ENCODE measurements at regions not wholly inside any gene's neighbourhood (a gene's known extent, or its start where the extent isn't known, plus 50 kb on each side); places are given as distances from the start of the nearest gene placed in this dataset.

DNA sequence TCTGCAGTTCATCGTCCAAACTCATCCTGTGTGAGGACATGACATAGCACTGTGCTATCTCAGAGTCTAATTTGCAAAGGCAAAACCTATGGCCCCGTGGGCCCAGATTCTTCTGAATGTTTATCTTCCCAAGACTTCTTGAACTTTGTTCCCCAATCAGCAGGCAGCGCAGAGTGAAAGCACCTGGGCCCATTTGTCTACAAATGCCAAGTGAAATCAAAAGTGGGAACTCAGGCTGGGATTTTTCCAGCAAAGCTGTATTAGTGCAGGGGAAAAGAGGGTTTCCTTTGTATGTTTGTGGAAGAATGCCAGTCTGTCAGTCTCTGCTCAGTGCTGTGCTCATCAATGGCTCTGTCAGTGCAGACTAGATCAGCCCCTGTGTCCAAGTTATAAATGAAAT is 55.8 kb downstream of the FOXD1 start:
- Histone ChIP-seq H3K4me1 (ENCODE audit: control insufficient read depth, insufficient read depth, low read length) (peaks cover 6% of the 10 kb centered on the region), H3K4me2 (ENCODE audit: control insufficient read depth, insufficient read depth) (no peak overlapping the region), H4K20me1 (ENCODE audit: control insufficient read depth, insufficient read depth) (no peaks in the 10 kb centered on the region), H3K9me3 (replicated peaks; ENCODE audit: control insufficient read depth, insufficient read depth, low read length) (no peaks in the 10 kb centered on the region), H3K27ac (ENCODE audit: control insufficient read depth, insufficient read depth) (no peak overlapping the region), H3K36me3 (ENCODE audit: control insufficient read depth in 2 of 2, insufficient read depth in 2 of 2, low read length in 1 of 2) (no peaks in the 10 kb centered on the region), H2AFZ (ENCODE audit: control insufficient read depth, low read depth, low read length) (no peak overlapping the region), H3K79me2 (ENCODE audit: control insufficient read depth, insufficient read depth, low read length) (no peaks in the 10 kb centered on the region), H3K27me3 (replicated peaks in 1 of 2; ENCODE audit: control insufficient read depth in 2 of 2, insufficient read depth in 2 of 2, low read length in 1 of 2) (no peaks in the 10 kb centered on the region), H3K9ac (ENCODE audit: control insufficient read depth, insufficient read depth, low read length) (no peak overlapping the region), H3K4me3 (no peak overlapping the region)
- FAIRE-seq (no peak), DNase-seq (ENCODE audit: low read depth, low spot score) (no peak), ATAC-seq (no peak)
- ChIA-PET RAD21 (ENCODE audit: unreplicated experiment) (no interaction called here), POLR2A (no interaction called here), SMC1A (ENCODE audit: uncharacterized antibody, unreplicated experiment) (interaction anchor here (0.6 kb wide), 1 partner anchor 190 kb away, joined by 4 read pairs; no protein-coding TSS in a partner anchor), CTCF (no interaction called here)
- intact Hi-C loops (cut with micrococcal nuclease; ENCODE audit: unreplicated experiment) = no loop called here
- 49% methylated on average over 3 of the region's 3 CpGs for WGBS (ENCODE audit: insufficient coverage, insufficient replicate concordance, low lambda C conversion rate, missing lambda C conversion rate)
- TF ChIP-seq FOXM1 (IDR thresholded peaks at IDR 0.05; ENCODE audit: low read depth, low read length) (no peak), DPF2 (IDR thresholded peaks at IDR 0.05) (no peak), KLF5 (IDR thresholded peaks at IDR 0.05; ENCODE audit: partially characterized antibody) (no peak), MEF2A (IDR thresholded peaks at IDR 0.05; ENCODE audit: insufficient read depth, low read depth, low read length) (no peak), ZNF217 (IDR thresholded peaks at IDR 0.05) (no peak)
- no TSS peak for BruUV-seq (replicated peaks)
- in situ Hi-C loops (cut with MboI) = no loop called here

DNA sequence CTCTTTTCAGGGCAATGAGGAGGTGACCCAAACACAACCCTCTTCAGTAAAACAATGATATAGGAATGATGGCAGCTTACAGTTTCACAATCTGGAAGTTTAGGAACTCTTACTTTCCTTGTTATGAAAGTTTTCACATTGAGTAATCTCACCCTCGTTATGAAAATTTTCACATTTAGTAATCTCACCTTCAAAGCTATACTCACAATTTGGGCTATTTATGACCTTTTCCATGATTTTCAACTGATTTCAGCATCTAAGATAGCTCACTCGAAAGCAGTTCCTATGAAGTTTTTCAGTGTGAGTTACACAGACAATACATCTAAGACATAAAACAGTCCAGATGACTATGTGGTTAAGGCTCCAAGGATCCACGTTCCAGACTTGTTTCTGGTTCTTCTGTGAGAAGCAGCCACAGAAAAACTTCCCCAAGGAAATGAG is 57.1 kb downstream of the FOXD1 start:
- Histone ChIP-seq H3K4me1 (ENCODE audit: control insufficient read depth, insufficient read depth, low read length) (peaks cover 11% of the 10 kb centered on the region), H4K20me1 (ENCODE audit: control insufficient read depth, insufficient read depth) (no peaks in the 10 kb centered on the region), H3K36me3 (ENCODE audit: control insufficient read depth in 2 of 2, insufficient read depth in 2 of 2, low read length in 1 of 2) (no peaks in the 10 kb centered on the region), H2AFZ (ENCODE audit: control insufficient read depth, low read depth, low read length) (no peak overlapping the region), H3K4me2 (ENCODE audit: control insufficient read depth, insufficient read depth) (no peak overlapping the region), H3K27ac (ENCODE audit: control insufficient read depth, insufficient read depth) (no peak overlapping the region), H3K79me2 (ENCODE audit: control insufficient read depth, insufficient read depth, low read length) (no peaks in the 10 kb centered on the region), H3K4me3 (no peak overlapping the region), H3K9me3 (replicated peaks; ENCODE audit: control insufficient read depth, insufficient read depth, low read length) (no peaks in the 10 kb centered on the region), H3K27me3 (replicated peaks in 1 of 2; ENCODE audit: control insufficient read depth in 2 of 2, insufficient read depth in 2 of 2, low read length in 1 of 2) (no peaks in the 10 kb centered on the region), H3K9ac (ENCODE audit: control insufficient read depth, insufficient read depth, low read length) (no peak overlapping the region)
- CTCF ChIA-PET = no interaction called here
- DNase-seq (ENCODE audit: low read depth, low spot score) (no peak), FAIRE-seq (no peak), ATAC-seq (no peak)
- RAD21 ChIA-PET (ENCODE audit: unreplicated experiment) = no interaction called here
- WGBS (ENCODE audit: insufficient coverage, insufficient replicate concordance, low lambda C conversion rate, missing lambda C conversion rate) = 40% methylated on average over 3 of the region's 3 CpGs
- POLR2A ChIA-PET = no interaction called here
- in situ Hi-C loops (cut with MboI) (no loop called here), intact Hi-C loops (cut with micrococcal nuclease; ENCODE audit: unreplicated experiment) (no loop called here)
- no TSS peak for BruUV-seq (replicated peaks)
- TF ChIP-seq GABPA (IDR thresholded peaks at IDR 0.05; ENCODE audit: low read depth) = no peak
- no peak for TF ChIP-seq MYC (IDR thresholded peaks at IDR 0.05; ENCODE audit: insufficient read depth, insufficient read length, insufficient replicate concordance, low read length, severe bottlenecking)
- TF ChIP-seq, protein P1, sequence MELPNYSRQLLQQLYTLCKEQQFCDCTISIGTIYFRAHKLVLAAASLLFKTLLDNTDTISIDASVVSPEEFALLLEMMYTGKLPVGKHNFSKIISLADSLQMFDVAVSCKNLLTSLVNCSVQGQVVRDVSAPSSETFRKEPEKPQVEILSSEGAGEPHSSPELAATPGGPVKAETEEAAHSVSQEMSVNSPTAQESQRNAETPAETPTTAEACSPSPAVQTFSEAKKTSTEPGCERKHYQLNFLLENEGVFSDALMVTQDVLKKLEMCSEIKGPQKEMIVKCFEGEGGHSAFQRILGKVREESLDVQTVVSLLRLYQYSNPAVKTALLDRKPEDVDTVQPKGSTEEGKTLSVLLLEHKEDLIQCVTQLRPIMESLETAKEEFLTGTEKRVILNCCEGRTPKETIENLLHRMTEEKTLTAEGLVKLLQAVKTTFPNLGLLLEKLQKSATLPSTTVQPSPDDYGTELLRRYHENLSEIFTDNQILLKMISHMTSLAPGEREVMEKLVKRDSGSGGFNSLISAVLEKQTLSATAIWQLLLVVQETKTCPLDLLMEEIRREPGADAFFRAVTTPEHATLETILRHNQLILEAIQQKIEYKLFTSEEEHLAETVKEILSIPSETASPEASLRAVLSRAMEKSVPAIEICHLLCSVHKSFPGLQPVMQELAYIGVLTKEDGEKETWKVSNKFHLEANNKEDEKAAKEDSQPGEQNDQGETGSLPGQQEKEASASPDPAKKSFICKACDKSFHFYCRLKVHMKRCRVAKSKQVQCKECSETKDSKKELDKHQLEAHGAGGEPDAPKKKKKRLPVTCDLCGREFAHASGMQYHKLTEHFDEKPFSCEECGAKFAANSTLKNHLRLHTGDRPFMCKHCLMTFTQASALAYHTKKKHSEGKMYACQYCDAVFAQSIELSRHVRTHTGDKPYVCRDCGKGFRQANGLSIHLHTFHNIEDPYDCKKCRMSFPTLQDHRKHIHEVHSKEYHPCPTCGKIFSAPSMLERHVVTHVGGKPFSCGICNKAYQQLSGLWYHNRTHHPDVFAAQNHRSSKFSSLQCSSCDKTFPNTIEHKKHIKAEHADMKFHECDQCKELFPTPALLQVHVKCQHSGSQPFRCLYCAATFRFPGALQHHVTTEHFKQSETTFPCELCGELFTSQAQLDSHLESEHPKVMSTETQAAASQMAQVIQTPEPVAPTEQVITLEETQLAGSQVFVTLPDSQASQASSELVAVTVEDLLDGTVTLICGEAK (IDR thresholded peaks at IDR 0.05; ENCODE audit: borderline replicate concordance) = no peak
- TF ChIP-seq SP1 (IDR thresholded peaks at IDR 0.05; ENCODE audit: low read depth, low read length) = no peak
- TF ChIP-seq RBBP5 (conservative IDR thresholded peaks at IDR 0.05) = no peak
- SMC1A ChIA-PET (ENCODE audit: uncharacterized antibody, unreplicated experiment) = no interaction called here
